ENCODE measurements at regions not wholly inside any gene's neighbourhood (a gene's known extent, or its start where the extent isn't known, plus 50 kb on each side); places are given as distances from the start of the nearest gene placed in this dataset.

DNA sequence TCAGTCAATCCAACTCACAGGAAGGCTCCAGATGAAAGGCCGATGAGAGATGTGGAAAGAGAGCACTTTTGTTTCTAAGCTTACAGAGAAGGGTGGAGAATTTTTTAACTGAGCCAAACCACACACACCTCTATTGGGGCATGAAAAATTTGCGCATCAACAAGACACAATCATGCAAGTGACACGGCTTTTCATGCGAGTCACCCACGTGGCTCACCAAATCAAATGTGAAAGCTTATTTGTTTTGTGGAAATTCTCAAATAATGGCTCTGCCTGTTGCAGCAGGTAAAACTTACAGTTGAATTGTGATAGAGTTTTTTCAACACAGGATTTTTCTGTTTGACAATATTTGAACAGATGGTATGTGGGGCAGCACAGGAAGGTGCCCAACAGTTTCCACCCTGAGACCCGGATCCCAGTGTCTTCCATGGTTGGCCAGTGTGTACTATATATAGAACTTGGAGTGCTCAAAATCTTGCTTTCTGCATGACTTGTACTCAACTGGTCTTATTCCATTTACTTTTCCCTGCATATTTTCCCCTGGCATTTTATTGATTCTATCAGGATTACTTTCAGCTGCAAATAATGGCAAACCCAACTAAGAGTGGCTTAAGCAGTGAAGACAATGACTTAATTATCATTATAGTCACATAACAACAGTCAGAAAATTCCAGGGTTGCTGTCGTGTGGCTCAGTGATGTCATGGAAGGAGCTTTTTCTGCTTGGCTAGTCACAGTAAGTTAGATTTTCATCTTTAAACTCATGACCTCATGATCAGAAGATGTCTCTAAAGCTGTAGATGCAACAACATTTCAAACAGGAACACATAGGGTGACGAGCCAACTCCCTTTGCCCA is 90.6 kb upstream of the SIM2 start:
- H3K36me3 ChIP-seq (ENCODE audit: control insufficient read depth in 2 of 2, extremely low read depth in 1 of 2, insufficient read depth in 2 of 2, low read length in 2 of 2), result no peaks in the 10 kb centered on the region
- no peak overlapping the region for H2AFZ ChIP-seq (ENCODE audit: control insufficient read depth, low read length)
- H3K4me3 ChIP-seq (ENCODE audit: control insufficient read depth in 2 of 3, extremely low read depth in 1 of 3, insufficient read depth in 2 of 3, low read depth in 1 of 3, low read length in 3 of 3), result no peak overlapping the region
- peaks cover 10% of the 10 kb centered on the region for H3K27me3 ChIP-seq (ENCODE audit: control insufficient read depth, extremely low read depth, insufficient read depth, low read length)
- H3K9me1 ChIP-seq (ENCODE audit: control insufficient read depth, extremely low read depth, insufficient read depth, low read length), result no peaks in the 10 kb centered on the region
- H3K4me2 ChIP-seq (ENCODE audit: control insufficient read depth, extremely low read depth, insufficient read depth, low read depth, low read length), result no peak overlapping the region
- H3K9ac ChIP-seq (ENCODE audit: control insufficient read depth, extremely low read depth, insufficient read depth, low read length), result no peak overlapping the region
- H3K4me1 ChIP-seq (ENCODE audit: control insufficient read depth, extremely low read depth, insufficient read depth, low read length), result no peaks in the 10 kb centered on the region
- H3K79me2 ChIP-seq (ENCODE audit: control insufficient read depth, insufficient read depth, low read length), result no peaks in the 10 kb centered on the region
- no peak overlapping the region for H3K27ac ChIP-seq (ENCODE audit: control insufficient read depth, insufficient read depth, low read length)
- H3K9me3 ChIP-seq (ENCODE audit: control insufficient read depth, low read depth, low read length), result no peaks in the 10 kb centered on the region
- H4K20me1 ChIP-seq (ENCODE audit: control insufficient read depth, extremely low read depth, insufficient read depth, low read length), result no peaks in the 10 kb centered on the region
- DNase-seq (ENCODE audit: low read depth, low spot score), result no peak
- TF ChIP-seq, protein P1, sequence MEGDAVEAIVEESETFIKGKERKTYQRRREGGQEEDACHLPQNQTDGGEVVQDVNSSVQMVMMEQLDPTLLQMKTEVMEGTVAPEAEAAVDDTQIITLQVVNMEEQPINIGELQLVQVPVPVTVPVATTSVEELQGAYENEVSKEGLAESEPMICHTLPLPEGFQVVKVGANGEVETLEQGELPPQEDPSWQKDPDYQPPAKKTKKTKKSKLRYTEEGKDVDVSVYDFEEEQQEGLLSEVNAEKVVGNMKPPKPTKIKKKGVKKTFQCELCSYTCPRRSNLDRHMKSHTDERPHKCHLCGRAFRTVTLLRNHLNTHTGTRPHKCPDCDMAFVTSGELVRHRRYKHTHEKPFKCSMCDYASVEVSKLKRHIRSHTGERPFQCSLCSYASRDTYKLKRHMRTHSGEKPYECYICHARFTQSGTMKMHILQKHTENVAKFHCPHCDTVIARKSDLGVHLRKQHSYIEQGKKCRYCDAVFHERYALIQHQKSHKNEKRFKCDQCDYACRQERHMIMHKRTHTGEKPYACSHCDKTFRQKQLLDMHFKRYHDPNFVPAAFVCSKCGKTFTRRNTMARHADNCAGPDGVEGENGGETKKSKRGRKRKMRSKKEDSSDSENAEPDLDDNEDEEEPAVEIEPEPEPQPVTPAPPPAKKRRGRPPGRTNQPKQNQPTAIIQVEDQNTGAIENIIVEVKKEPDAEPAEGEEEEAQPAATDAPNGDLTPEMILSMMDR (optimal IDR thresholded peaks at IDR 0.05 in 1 of 3, IDR thresholded peaks at IDR 0.05 in 1 of 3, conservative IDR thresholded peaks at IDR 0.05 in 1 of 3; ENCODE audit: extremely low read depth in 1 of 3, insufficient read depth in 2 of 3, low read length in 3 of 3), result no peak
- no peak for TF ChIP-seq EZH2 (IDR thresholded peaks at IDR 0.05; ENCODE audit: low read length)
- dilution Hi-C loops (cut with MboI; ENCODE audit: extremely low pct_ligation_motif_present, low sequenced_read_pairs), result no loop called here
- FAIRE-seq, result no peak

- Histone ChIP-seq H3K4me1 (ENCODE audit: control insufficient read depth, extremely low read depth, insufficient read depth, low read length) (no peaks in the 10 kb centered on the region), H3K79me2 (ENCODE audit: control insufficient read depth, insufficient read depth, low read length) (no peaks in the 10 kb centered on the region), H3K9me1 (ENCODE audit: control insufficient read depth, extremely low read depth, insufficient read depth, low read length) (no peaks in the 10 kb centered on the region), H3K4me2 (ENCODE audit: control insufficient read depth, extremely low read depth, insufficient read depth, low read depth, low read length) (no peak overlapping the region), H4K20me1 (ENCODE audit: control insufficient read depth, extremely low read depth, insufficient read depth, low read length) (no peaks in the 10 kb centered on the region), H2AFZ (ENCODE audit: control insufficient read depth, low read length) (no peak overlapping the region), H3K9ac (ENCODE audit: control insufficient read depth, extremely low read depth, insufficient read depth, low read length) (no peak overlapping the region), H3K4me3 (ENCODE audit: control insufficient read depth in 2 of 3, extremely low read depth in 1 of 3, insufficient read depth in 2 of 3, low read depth in 1 of 3, low read length in 3 of 3) (no peak overlapping the region), H3K36me3 (ENCODE audit: control insufficient read depth in 2 of 2, extremely low read depth in 1 of 2, insufficient read depth in 2 of 2, low read length in 2 of 2) (no peaks in the 10 kb centered on the region), H3K27ac (ENCODE audit: control insufficient read depth, insufficient read depth, low read length) (no peak overlapping the region), H3K27me3 (ENCODE audit: control insufficient read depth, extremely low read depth, insufficient read depth, low read length) (peaks cover 10% of the 10 kb centered on the region), H3K9me3 (ENCODE audit: control insufficient read depth, low read depth, low read length) (no peaks in the 10 kb centered on the region)
- no peak for TF ChIP-seq EZH2 (IDR thresholded peaks at IDR 0.05; ENCODE audit: low read length)
- TF ChIP-seq, protein P1 (optimal IDR thresholded peaks at IDR 0.05 in 1 of 3, IDR thresholded peaks at IDR 0.05 in 1 of 3, conservative IDR thresholded peaks at IDR 0.05 in 1 of 3; ENCODE audit: extremely low read depth in 1 of 3, insufficient read depth in 2 of 3, low read length in 3 of 3), result no peak
- dilution Hi-C loops (cut with MboI; ENCODE audit: extremely low pct_ligation_motif_present, low sequenced_read_pairs), result no loop called here
- no peak for DNase-seq (ENCODE audit: low read depth, low spot score)
- FAIRE-seq, result no peak
Measured at GRCh38 chr21:36608897-36609225, 90.1 kb upstream of the SIM2 start.

All from keratinocyte (primary cell).